GM12892 (cell line): ENCODE measurements at regions not wholly inside any gene's neighbourhood (a gene's known extent, or its start where the extent isn't known, plus 50 kb on each side); places are given as distances from the start of the nearest gene placed in this dataset.

ENCODE experiments used
- POLR2A ChIP-seq: IDR thresholded peaks from 2 replicates; pipeline ENCODE4 v1.6.1; 2011; ENCODE audit warnings: low read depth, low read length, control low read depth
- POLR2AphosphoS5 ChIP-seq: IDR thresholded peaks from 2 replicates; pipeline ENCODE4 v1.6.1; 2011; ENCODE audit warnings: low read depth, low read length, control low read depth

DNA sequence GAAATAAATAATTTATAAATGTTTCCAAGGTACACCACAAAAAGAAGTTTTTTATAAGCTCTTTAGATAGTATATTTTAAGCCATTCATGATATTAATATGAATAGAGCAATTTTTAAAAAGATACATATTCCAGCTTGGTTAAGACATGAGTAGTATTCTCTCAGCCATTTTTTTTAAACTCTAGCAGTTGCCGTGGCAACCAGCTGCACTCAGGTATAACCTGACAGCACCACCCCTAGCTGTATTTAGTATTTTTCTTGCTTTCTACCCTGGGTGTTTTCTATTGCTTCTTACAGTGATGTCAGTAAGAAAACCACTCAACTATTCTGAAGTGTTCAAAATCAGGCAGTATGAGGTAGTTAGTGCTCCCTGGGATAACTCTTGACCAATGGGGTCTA is 496.3 kb upstream of the CNTN3 start:
- no peak for TF ChIP-seq POLR2A
- TF ChIP-seq POLR2AphosphoS5: no peak
